ENCODE measurements at regions not wholly inside any gene's neighbourhood (a gene's known extent, or its start where the extent isn't known, plus 50 kb on each side); places are given as distances from the start of the nearest gene placed in this dataset.
A peak's percentile ranks its signal among the peaks of the same experiment; 100 is the strongest.

DNA sequence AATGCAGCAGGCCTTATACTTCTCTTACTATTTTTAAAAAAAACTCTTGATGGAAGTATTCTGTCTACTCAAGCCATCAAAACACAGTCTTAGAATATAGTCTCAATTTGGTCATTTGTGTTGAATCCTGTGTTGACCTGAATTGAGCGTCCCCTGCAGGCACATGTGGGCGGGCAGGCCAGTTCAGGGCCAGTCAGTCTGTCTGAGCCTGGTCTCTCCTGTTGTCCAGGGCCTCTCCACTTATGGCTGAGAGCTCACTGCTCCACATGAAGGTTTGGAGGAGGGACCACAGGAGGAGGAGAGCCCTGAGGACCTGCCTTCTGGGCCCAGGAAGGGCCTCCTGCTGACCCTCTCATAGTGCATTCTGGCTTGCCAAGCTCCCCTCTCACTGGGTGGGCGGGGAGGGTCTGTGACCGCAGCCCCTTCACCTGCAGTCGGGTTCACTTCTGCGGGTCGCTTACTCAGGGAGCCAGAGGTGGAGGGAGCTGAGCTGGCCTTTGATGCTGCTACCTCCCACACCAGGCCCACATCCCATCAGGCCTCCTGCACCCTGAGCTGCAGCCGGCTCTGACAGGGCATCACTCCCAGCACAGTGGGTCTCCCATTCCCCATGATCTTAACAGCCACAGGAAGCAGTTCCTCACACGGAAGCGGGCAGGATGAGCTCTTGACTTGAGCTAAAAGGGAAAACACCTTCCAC lies 178.2 kb upstream of the S1PR3 start:
- FAIRE-seq (no peak), DNase-seq (ENCODE audit: low spot score) (no peak)

DNA sequence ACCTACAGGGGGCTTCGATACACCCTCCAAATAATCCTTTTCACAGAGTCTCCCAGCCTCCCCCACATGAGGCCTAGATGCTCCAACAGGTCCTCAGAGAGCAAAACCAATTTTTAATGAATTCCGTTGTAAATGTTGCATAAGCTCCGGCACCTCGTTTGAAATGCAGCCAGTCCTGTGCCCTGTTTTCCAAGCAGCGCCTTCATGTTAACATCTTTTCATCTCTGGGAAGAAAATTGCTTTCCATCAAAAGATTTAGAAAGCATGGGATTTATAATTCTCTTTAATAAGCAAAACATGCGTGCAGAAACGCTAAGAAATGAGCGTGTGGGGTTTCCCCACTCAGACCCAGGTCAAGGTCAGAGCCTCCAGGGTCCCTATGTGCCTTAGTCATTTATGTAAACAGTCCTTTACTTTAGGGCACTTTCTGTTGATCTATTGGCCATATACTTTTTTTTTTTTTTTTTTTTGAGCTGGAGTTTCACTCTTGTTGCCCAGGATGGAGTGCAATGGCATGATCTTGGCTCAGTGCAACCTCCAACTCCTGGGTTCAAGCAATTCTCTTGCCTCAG lies 177.5 kb upstream of the S1PR3 start:
- DNase-seq (ENCODE audit: low spot score) = no peak
- no peak for FAIRE-seq

DNA sequence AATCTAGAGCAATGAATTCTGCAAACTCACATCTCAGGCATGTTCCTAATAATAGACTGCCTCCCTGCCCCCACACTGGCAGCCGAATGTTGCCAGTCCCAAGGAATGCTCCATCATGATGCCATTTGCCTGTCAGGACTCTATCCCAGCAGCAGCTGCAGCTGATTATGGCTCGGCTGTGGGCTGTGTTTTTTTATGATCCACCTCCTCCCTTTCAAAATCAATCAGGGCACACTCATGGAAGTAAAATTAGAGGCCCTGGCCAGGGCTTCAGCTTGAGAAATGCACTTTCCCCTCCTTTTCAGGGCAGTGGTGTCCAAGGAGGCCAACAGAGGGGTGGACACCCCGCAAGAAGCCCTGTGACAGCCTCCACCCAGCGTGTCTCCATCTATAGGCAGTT lies 176.7 kb upstream of the S1PR3 start:
- DNase-seq (ENCODE audit: low spot score) = peak; percentile 49
- no peak for FAIRE-seq

- no peak for DNase-seq (ENCODE audit: low spot score)
- no peak for FAIRE-seq
These were observed 175.1 kb upstream of the S1PR3 start for GRCh38 chr9:88816141-88816540.

DNA sequence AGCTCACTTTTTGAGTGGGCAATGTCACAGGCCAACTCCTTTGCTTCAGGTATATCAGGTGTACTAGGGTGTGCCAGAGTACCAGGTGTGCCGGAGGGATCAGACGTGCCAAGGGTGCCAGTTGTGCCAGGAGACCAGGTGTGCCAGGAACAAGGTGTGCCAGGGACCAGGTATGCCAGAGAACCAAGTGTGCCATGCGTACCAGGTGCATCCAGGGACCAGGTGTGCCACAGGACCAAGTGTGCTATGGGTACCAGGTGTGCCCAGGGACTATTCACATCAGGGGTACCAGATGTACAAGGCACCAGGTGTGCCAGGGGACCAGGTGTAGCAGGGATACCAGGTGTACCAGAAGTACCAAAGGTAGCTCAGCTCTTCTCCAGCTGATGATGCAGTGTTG lies 174.7 kb upstream of the S1PR3 start:
- DNase-seq (ENCODE audit: low spot score) = no peak
- FAIRE-seq = no peak

GRCh38 chr9:88817628-88818027 lies 173.6 kb upstream of the S1PR3 start:
- DNase-seq (ENCODE audit: low spot score) = no peak
- FAIRE-seq = no peak

DNA sequence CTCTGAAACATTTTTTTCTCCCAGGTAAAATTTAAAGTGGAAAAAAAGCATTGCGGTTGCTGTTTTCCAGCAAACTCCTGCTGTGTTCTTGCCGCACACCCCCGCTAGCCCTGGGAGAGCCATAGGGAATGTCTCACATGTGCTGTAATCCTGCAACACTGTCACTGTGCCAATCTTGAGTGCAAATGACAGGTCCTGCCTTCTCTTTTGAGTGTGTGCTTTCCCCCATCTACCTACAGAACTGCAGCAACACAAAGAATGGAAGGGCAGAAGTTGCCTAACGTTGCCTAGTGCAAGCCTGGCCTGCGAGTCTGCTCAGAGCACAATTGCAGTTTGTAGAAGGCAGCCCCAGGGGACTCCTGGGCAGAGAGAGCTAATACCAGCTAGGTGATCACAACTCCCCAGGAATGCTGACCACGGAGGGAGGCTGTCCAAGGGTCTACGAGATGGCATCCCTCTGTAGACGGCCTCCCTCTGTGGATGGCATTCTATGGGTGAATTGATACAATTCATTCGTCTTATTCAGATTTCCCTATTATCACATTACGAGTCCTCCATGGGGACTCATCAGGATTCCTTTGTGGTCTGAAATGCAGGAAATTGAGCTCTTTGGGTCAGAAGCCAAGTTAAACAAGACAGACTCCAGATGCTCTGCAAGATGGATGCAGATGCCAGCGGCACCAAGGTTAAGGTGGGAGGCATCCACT lies 172.6 kb upstream of the S1PR3 start:
- DNase-seq (ENCODE audit: low spot score) = peak; percentile 71
- FAIRE-seq = no peak

DNA sequence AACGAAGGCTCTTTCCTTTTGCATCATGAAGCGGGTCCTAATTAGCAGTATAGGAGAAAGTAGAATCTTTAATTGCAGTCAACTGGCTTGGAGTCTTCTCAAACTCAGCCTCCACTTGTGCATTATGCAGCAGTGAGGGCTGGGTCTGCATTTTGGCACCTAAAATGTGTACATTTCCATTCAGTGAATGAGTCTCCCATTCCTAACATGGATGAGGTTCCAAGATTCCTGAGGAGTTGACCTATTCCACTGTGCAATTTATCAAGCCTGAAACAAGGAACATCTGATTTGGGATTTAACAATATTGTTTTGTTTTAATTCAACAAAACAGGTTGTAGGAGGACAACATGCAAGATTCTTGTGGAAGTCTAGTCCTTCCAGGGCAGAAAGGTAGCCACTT lies 171.8 kb upstream of the S1PR3 start:
- no peak for DNase-seq (ENCODE audit: low spot score)
- FAIRE-seq = no peak

- peak; percentile 50 for DNase-seq (ENCODE audit: low spot score)
These were observed 171.2 kb upstream of the S1PR3 start for GRCh38 chr9:88820055-88820454.

DNA sequence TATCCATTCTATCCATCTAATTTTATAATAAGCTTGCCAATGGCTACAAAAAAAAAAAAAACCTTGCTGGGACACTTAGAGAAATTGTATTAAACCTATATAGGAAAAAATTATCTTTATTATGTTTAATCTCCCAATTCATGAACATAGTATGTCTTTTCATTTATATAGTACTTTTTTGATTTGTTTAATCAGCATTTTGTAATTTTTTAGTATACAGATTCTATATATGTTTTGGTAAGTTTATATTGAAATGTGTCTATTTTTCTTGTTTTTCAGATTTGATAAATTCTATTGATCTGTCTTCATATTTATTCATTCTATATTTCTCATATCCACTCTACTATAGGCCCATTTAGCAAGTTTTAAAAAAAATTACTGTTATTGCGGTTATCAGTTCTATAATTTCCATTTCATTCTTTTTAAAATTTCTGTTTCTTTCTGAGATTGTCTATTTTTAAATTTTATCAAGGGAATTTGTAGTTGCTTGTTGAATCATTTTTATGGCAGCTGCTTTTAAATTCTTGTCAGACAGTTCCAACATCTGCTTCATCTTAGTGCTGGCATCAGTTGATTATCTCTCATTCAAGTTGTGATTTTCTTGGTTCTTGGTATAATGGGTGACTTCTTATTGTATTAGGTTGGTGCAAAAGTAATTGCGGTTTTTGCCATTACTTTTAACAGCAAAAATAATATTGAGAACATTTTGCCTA lies 170.1 kb upstream of the S1PR3 start:
- FAIRE-seq (no peak), DNase-seq (ENCODE audit: low spot score) (no peak)

More at GRCh38 chr9:88820055-88820454, 171.2 kb upstream of the S1PR3 start:
- peak; percentile 55 for FAIRE-seq

DNA sequence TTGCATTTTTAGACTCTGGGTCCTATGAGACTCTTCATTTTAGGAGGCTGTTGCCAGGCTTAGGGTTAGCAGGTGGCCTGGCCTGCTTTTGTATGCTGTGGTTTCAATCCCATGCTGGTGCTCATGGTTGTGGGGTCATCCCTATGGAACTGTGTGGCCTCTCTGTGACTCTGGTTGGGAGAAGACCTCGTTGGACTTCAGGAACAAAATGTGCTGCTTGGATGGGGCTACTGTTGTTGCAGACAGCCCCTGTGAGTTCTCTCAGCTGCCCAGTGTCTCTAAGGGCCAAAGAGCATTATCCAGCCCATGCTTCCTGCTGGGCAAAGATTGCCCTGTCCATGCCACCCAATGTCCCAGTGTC lies 169.5 kb upstream of the S1PR3 start:
- no peak for FAIRE-seq
- DNase-seq (ENCODE audit: low spot score) = no peak

GRCh38 chr9:88824711-88825110 lies 166.6 kb upstream of the S1PR3 start:
- no peak for FAIRE-seq
- no peak for DNase-seq (ENCODE audit: low spot score)

GRCh38 chr9:88826181-88826580 lies 165.1 kb upstream of the S1PR3 start:
- FAIRE-seq = no peak
- DNase-seq (ENCODE audit: low spot score) = no peak

DNA sequence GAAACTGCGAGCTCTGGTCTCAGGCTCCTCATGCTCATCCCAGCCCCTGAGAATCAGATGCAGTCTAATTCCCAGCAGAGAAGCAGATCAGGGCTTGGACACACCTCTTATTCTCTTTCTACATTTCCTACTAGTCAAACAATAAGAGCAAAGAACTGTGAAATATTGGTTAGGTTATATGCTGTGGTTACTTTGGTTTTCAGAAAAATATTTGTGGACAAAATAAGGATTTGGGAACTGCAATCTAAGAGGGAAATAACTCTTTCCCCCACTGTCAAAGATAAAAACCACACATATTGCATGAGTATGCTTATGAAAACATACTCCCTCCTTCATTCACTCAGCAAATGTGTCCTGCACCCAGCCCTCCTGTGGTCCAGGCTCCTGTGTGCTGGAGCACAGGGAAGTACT lies 164.5 kb upstream of the S1PR3 start:
- FAIRE-seq (no peak), DNase-seq (ENCODE audit: low spot score) (no peak)

DNA sequence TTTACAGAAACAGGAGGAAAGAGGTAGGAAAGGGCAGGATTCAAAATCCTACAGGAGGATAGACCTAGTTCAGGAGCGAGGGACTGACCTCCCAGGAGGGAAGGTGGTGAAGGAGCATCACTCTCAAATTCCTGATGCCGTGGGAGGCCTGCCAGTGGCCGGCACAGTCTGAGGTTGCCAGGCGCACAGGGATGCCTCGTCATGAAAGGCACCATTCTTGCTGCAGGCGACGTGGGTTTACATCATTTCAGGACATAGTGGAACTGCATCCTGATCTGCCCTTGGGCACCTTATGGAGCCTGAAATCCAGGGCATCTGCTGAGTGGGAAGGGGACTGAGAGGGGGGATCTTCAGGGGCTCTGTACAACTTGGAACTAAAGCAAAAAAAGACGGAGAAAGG lies 163.2 kb upstream of the S1PR3 start:
- FAIRE-seq (no peak), DNase-seq (ENCODE audit: low spot score) (no peak)

DNA sequence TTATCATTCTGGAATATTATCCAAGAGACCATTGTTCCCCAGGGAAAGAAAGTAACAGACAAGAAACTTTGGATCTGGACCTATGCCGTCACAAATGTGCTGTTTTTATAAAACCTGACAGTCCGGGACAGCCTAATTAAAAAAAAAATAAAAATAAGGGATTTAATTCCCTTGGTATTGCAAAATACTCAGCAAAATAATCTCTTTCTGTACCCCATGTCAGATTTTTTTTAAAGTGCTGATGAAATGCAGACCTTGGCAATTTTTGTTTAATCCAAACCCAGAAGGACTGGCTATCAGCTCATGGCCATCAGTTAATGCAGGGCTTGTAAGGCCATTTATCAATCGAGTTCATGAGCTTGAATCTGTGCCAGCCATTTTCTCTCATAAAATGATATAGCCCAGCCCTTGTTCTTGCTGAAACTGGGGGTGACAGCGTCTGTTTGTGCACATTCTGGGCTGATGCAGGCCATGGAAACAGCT lies 162.7 kb upstream of the S1PR3 start:
- no peak for FAIRE-seq

DNA sequence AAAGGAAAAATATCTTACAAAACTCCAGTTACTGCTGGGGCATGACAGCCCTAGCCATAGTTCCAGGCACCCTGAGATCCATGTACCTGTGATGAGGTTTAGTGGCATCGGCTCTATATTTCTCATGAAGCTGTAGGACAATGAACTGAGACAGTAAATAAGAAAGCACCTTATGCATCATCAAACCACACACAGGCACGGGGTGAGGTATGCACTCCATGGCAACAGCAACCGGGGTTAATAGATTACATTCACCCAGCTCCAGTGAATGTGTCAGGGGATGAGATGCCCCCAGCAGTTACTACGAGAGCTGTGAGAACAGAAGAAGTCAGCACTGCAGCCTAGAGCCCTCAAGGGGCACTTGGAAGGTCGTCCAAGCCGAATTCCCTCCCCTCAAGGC lies 162.0 kb upstream of the S1PR3 start:
- FAIRE-seq (no peak), DNase-seq (ENCODE audit: low spot score) (no peak)

More for the DNA sequence above, 162.7 kb upstream of the S1PR3 start:
- no peak for DNase-seq (ENCODE audit: low spot score)

DNA sequence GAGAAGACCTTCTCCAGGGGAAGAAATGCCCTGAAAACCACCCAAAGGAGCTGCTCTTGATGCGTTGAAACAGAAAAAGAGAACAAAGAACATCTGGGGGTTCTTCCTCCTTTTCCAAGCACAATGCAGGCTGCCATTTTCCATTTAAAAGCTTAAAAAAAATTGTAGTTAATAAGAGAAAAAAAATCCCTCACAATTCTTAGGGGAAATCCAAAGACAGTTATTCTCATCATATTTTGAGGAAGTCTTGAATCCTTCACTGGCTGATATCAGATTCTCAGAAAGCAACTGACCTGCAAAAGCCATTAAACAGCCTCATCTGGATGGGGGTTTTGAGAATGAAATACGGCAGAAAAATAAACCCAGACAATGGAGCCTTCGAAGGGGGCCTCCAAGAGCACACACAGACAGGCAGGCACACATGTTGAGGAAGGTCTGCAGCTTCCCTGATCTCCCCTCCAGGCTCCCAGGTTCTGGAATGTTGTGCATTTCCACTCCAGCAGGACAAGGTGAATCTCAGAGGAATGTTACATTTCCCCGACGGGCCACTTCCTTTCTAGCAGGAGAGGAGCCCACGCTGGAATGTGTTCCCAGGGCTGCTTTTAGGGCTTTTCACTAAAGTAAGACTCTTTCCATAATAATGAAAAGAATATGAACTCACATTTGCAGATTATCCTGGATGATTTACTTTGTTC lies 159.4 kb upstream of the S1PR3 start:
- DNase-seq (ENCODE audit: low spot score) (no peak), FAIRE-seq (no peak)

DNA sequence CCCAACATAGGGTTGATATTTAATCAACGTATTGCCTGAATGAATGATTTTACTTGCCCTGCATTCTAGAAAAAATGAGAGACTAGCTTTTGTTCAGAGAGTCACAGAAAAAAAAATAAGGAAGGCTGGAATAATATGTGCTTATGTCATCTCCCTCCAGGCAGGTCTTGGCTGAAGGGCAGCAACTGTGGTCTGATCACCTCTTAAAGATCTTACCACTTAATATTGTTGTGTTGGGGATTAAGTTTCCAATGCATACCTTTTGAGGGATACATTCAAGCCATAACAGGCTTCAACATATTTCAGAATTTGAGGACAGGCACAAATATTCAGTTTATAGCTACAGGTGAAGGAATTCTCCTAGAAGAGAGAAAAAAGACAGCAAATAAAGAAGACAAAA lies 157.3 kb upstream of the S1PR3 start:
- DNase-seq (ENCODE audit: low spot score) = no peak
- no peak for FAIRE-seq

GRCh38 chr9:88835038-88835466 lies 156.2 kb upstream of the S1PR3 start:
- FAIRE-seq = no peak
- DNase-seq (ENCODE audit: low spot score) = no peak

DNA sequence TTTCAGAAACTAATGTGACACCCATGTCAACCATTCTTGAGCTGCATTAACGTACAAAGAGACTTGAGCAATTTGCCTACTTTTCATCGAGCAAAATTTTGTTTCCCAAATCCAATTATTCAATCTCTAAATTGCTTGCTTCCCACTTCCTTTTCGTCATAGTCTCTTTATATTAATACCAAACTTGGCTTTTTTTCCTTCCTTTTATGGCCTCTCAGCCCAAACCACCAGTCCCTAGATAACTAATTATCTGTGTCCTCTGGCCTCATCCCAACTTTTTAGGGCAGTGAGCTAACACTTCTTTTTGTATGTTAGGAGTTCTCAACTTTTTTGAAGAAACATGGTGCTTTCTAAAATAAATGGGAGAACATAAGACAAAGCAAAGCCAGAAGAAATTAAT lies 155.5 kb upstream of the S1PR3 start:
- FAIRE-seq = no peak
- DNase-seq (ENCODE audit: low spot score) = no peak
